Brain microvascular endothelial cell (primary cell): ENCODE measurements at regions not wholly inside any gene's neighbourhood (a gene's known extent, or its start where the extent isn't known, plus 50 kb on each side); places are given as distances from the start of the nearest gene placed in this dataset.

Experiments
- DNase-seq: peaks from one replicate; pipeline ENCODE4 v3.0.0-alpha.2; 2020
- H3K27ac ChIP-seq: fragments of 250-450 bp; sonication (Bioruptor Pico); 2 replicates; pipeline ENCODE4 v1.5.1; 2020; ENCODE audit warnings: mild to moderate bottlenecking, moderate library complexity
- H3K27me3 ChIP-seq: fragments of 250-450 bp; sonication (Bioruptor Pico); replicated peaks from 2 replicates; pipeline ENCODE4 v1.5.1; 2020; ENCODE audit warnings: mild to moderate bottlenecking
- H3K36me3 ChIP-seq: fragments of 250-450 bp; sonication (Bioruptor Pico); replicated peaks from 2 replicates; pipeline ENCODE4 v1.5.1; 2020; ENCODE audit warnings: mild to moderate bottlenecking
- H3K4me3 ChIP-seq: 2 replicates; pipeline ENCODE4 v1.5.1; 2011; ENCODE audit warnings: low read depth, mild to moderate bottlenecking, control low read depth, low read length, moderate library complexity
- in situ Hi-C: cut with HindIII; loops from 2 replicates; pipeline ENCODE4 v1.10.0; 2017; ENCODE audit warnings: low sequenced_read_pairs, low pct_ligation_motif_present
- TF ChIP-seq, protein P1 (sequence below): IDR thresholded peaks from 2 replicates; pipeline ENCODE4 v1.5.1; 2011; ENCODE audit warnings: low read depth, mild to moderate bottlenecking, moderate library complexity, low read length, control low read depth, inconsistent platforms; ENCODE audit errors: missing control alignments

DNA sequence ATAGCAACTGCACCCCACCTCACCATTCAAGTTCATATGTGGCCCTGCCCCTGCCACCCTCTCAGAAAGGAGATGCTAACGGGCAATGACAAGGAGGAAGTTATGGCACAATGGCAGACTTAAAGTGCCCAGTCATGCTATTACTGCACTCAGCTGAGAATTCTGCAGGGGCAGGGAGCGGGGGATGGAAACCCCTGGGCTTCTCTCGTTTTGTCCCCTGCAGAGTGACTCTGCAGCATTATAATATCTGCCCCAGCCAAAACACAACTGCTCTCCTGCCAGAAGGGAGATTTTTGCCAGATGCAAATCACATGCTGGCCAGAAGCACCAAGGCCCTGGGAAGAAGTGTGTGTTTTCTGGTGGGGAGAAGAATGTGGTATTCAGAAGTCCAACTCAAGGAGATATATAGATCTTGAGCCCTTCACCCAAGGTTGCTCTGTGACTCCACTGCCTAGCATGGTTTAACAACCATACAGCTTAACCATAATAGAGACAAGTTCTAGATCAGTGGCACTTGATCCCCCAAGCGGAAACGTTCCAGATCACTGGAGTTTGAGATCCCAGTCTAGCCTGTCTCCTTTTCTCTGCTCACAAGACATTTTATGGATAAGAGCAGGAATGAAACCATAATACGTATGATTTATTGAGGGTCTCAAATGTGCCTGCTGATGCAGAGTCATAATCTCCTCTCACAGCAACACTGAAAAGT lies 207.0 kb upstream of the MAP3K1 start:
- H3K36me3 ChIP-seq = no peaks in the 10 kb centered on the region
- H3K4me3 ChIP-seq = no peak overlapping the region
- TF ChIP-seq, protein P1, sequence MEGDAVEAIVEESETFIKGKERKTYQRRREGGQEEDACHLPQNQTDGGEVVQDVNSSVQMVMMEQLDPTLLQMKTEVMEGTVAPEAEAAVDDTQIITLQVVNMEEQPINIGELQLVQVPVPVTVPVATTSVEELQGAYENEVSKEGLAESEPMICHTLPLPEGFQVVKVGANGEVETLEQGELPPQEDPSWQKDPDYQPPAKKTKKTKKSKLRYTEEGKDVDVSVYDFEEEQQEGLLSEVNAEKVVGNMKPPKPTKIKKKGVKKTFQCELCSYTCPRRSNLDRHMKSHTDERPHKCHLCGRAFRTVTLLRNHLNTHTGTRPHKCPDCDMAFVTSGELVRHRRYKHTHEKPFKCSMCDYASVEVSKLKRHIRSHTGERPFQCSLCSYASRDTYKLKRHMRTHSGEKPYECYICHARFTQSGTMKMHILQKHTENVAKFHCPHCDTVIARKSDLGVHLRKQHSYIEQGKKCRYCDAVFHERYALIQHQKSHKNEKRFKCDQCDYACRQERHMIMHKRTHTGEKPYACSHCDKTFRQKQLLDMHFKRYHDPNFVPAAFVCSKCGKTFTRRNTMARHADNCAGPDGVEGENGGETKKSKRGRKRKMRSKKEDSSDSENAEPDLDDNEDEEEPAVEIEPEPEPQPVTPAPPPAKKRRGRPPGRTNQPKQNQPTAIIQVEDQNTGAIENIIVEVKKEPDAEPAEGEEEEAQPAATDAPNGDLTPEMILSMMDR = no peak
- no peak for DNase-seq
- H3K27ac ChIP-seq = no peak overlapping the region
- in situ Hi-C loops = no loop called here
- no peaks in the 10 kb centered on the region for H3K27me3 ChIP-seq

DNA sequence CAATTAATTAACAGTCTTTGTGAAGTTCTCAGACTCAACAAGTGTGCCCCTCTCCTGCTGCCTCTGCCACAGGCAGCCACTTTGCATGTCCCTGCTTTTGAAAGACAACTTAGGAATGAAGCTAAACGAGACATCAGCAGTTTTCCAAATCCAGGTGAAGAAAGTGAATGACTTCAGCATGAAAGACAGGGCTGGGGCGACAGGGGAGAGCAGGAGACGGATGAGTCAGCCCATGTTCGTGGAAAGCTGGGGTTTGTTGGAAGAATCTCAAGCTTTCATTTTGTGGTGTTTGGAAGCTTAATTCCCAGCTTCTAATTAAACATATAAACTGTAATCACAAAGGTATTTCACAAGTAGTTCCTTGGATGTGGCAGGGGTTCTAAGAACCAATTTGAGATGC lies 207.8 kb upstream of the MAP3K1 start:
- Histone ChIP-seq H3K27me3 (no peaks in the 10 kb centered on the region), H3K4me3 (no peak overlapping the region), H3K36me3 (no peaks in the 10 kb centered on the region), H3K27ac (peak overlapping the region; percentile 23)
- DNase-seq = no peak
- TF ChIP-seq, protein P1 = no peak
- in situ Hi-C loops = no loop called here

DNA sequence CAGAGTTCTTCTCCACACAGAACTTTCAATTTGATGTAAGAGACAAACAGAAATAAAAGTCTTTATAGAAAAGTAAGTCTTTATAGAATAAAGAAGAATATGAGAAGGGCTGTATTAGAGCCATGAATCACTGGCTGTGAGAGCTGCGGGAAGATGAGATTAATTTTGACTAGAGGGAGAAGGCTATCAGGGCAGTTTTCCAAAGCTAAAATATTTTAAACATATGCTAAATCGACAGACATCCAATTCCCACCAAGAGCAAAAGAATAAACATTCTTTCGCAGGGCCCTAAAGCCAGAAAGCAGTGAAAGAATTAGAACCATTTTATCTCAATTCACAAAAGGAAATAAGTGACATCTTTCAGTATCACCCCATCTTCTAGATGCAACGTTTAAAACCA lies 208.3 kb upstream of the MAP3K1 start:
- TF ChIP-seq, protein P1 = no peak
- H3K27me3 ChIP-seq = no peaks in the 10 kb centered on the region
- H3K36me3 ChIP-seq = no peaks in the 10 kb centered on the region
- H3K4me3 ChIP-seq = no peak overlapping the region
- no peak for DNase-seq
- peak overlapping the region; percentile 23 for H3K27ac ChIP-seq
- in situ Hi-C loops = no loop called here

DNA sequence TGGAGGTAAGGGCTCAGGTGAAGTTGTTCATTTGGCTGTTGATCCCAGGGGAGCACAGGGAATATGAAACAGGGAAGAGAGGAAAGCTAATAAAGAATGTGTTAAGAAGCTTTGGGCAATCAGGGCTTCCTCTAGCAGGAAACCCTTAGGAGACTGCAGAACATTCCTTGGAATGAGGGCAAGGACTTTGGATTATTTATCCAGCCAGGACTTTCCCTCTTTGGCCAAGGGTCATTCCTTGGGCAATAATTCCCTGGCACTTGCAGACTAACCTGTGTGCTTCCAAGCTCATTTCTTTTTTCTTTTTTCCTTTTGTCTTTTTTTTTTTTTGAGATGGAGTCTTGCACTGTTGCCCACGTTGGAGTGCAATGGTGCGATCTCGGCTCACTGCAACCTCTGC lies 209.2 kb upstream of the MAP3K1 start:
- H3K27me3 ChIP-seq = no peaks in the 10 kb centered on the region
- no peaks in the 10 kb centered on the region for H3K36me3 ChIP-seq
- in situ Hi-C loops = no loop called here
- DNase-seq = no peak
- TF ChIP-seq, protein P1 = no peak
- H3K4me3 ChIP-seq = no peak overlapping the region
- H3K27ac ChIP-seq = no peak overlapping the region

DNA sequence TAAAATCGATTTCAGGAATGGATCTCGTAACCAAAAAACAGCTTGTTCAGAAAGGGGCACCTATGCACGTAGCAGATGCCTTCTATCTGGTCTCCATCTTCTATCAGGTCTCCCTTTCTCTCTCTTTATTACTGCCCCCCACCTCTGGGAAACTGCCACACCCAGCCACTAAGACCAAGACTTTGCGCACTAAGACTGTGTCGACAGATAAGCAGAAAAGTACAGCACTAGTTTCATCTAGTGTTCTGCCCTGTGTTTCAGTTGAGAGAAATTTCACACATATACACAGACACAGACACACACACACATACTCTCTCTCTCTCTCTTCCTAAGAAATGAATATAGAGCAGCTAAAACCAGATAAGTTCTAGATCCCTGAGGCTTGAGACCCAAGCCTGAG lies 210.1 kb upstream of the MAP3K1 start:
- no peaks in the 10 kb centered on the region for H3K27me3 ChIP-seq
- in situ Hi-C loops = no loop called here
- TF ChIP-seq, protein P1 = no peak
- H3K36me3 ChIP-seq = no peaks in the 10 kb centered on the region
- H3K4me3 ChIP-seq = no peak overlapping the region
- no peak for DNase-seq
- H3K27ac ChIP-seq = no peak overlapping the region

DNA sequence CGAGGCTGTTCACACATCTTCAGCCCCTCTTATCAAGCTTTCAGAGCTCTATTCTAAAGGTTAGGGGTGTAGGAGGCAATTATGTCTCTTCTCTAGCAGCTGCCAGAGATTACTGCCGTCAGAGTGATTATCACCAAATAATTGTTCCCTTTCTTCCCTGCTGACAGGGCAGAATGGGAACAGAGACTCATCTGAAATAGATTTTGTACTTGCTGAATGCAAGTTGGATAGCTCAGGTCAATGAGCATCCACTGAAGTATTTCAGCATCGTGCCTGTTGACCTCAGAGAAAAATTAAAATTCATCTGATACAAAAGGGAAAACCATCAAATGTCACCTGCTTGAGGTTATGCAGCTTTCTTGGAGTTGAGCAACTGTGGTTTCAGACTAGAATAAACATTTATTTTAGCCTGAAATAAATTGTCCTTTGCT lies 213.7 kb upstream of the MAP3K1 start:
- no peak for DNase-seq
- Histone ChIP-seq H3K27me3 (no peaks in the 10 kb centered on the region), H3K27ac (no peak overlapping the region), H3K36me3 (no peaks in the 10 kb centered on the region), H3K4me3 (no peak overlapping the region)
- TF ChIP-seq, protein P1 = no peak
- in situ Hi-C loops = no loop called here
